PFSK-1 (cell line): ENCODE measurements at regions not wholly inside any gene's neighbourhood (a gene's known extent, or its start where the extent isn't known, plus 50 kb on each side); places are given as distances from the start of the nearest gene placed in this dataset.

Source experiments
- FOXP2 ChIP-seq: optimal IDR thresholded peaks from 2 replicates; pipeline ENCODE3; 2011; ENCODE audit warnings: borderline replicate concordance, control low read depth, inconsistent platforms; ENCODE audit not compliant: insufficient read depth; ENCODE audit errors: extremely low read length, extremely low read depth
- POLR2AphosphoS5 ChIP-seq: IDR thresholded peaks from 2 replicates; pipeline ENCODE4 v1.6.1; 2012; ENCODE audit warnings: low read depth, mild to moderate bottlenecking, control low read depth, low read length, moderate library complexity
- SIN3A ChIP-seq: IDR thresholded peaks from 2 replicates; pipeline ENCODE4 v1.6.1; 2012; ENCODE audit warnings: mild to moderate bottlenecking, low read length, moderate library complexity, borderline replicate concordance; ENCODE audit not compliant: insufficient read depth
- TAF1 ChIP-seq: IDR thresholded peaks from 2 replicates; pipeline ENCODE4 v1.6.1; 2012; ENCODE audit warnings: low read length, control low read depth, borderline replicate concordance; ENCODE audit not compliant: insufficient read depth
- TF ChIP-seq, protein P1 (sequence below), 2 experiments: IDR thresholded peaks; 2 replicates each; pipeline versions ENCODE4 v1.6.1 to v1.8.0; 2011 to 2012; ENCODE audit warnings: low read depth in 2 of 2, low read length in 2 of 2, control low read depth in 1 of 2, inconsistent platforms in 1 of 2, mild to moderate bottlenecking in 1 of 2, moderate library complexity in 1 of 2; ENCODE audit not compliant: insufficient read depth in 1 of 2

DNA sequence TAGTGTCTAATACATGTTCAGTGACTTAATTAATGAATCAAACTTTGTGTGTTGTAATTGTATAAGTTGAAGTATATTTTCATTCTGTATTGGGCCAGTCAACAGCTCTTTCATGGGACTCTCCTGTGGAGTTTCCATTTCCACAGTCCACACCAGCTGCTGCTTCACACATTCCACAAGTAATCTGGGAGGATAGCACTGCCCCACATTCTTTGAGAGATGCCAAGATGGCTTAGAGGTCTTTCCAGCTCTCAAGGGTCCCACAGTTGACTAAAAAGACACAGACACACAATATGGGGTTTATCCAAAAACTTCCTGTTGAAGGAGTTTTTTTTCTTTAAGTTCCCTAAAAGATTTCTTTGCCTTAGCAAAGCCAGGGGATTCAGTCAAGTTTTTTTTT, 408.3 kb downstream of the AACS start:
- TF ChIP-seq SIN3A (no peak), TAF1 (no peak), FOXP2 (no peak), POLR2AphosphoS5 (no peak)
- TF ChIP-seq, protein P1, sequence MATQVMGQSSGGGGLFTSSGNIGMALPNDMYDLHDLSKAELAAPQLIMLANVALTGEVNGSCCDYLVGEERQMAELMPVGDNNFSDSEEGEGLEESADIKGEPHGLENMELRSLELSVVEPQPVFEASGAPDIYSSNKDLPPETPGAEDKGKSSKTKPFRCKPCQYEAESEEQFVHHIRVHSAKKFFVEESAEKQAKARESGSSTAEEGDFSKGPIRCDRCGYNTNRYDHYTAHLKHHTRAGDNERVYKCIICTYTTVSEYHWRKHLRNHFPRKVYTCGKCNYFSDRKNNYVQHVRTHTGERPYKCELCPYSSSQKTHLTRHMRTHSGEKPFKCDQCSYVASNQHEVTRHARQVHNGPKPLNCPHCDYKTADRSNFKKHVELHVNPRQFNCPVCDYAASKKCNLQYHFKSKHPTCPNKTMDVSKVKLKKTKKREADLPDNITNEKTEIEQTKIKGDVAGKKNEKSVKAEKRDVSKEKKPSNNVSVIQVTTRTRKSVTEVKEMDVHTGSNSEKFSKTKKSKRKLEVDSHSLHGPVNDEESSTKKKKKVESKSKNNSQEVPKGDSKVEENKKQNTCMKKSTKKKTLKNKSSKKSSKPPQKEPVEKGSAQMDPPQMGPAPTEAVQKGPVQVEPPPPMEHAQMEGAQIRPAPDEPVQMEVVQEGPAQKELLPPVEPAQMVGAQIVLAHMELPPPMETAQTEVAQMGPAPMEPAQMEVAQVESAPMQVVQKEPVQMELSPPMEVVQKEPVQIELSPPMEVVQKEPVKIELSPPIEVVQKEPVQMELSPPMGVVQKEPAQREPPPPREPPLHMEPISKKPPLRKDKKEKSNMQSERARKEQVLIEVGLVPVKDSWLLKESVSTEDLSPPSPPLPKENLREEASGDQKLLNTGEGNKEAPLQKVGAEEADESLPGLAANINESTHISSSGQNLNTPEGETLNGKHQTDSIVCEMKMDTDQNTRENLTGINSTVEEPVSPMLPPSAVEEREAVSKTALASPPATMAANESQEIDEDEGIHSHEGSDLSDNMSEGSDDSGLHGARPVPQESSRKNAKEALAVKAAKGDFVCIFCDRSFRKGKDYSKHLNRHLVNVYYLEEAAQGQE (IDR thresholded peaks at IDR 0.05; ENCODE audit: insufficient read depth in 1 of 2, low read depth in 2 of 2, low read length in 2 of 2) = no peak

DNA sequence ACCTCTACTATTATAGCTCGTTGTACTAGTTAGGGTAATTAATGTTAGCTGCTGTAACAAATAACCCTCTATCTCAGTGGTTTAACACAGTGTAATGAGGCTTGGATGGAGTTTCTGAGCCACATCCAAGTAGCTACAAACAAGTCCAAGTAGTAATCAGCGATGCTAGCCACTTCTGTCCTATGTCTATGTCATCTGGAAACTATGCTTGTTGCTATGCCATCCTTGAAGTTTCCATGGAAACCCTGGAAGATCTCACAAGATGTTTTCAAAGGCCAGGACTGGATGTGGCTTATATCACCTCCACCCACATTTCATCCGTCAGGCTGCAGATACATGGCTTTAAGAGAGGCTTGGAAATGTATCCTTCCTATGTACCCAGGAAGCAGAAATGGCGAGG, 422.1 kb downstream of the AACS start:
- TF ChIP-seq TAF1 = no peak
- TF ChIP-seq, protein P1 (IDR thresholded peaks at IDR 0.05; ENCODE audit: insufficient read depth in 1 of 2, low read depth in 2 of 2, low read length in 2 of 2) = no peak
- TF ChIP-seq FOXP2 = no peak
- no peak for TF ChIP-seq SIN3A
- no peak for TF ChIP-seq POLR2AphosphoS5

GRCh38 chr12:125491553-125491952, 426.3 kb downstream of the AACS start:
- TF ChIP-seq, protein P1 (IDR thresholded peaks at IDR 0.05; ENCODE audit: insufficient read depth in 1 of 2, low read depth in 2 of 2, low read length in 2 of 2) = no peak
- TF ChIP-seq POLR2AphosphoS5 = no peak

- TF ChIP-seq, protein P1 (IDR thresholded peaks at IDR 0.05; ENCODE audit: insufficient read depth in 1 of 2, low read depth in 2 of 2, low read length in 2 of 2) = no peak
- TF ChIP-seq TAF1 = no peak
- no peak for TF ChIP-seq FOXP2
- no peak for TF ChIP-seq POLR2AphosphoS5
- TF ChIP-seq SIN3A = no peak
Measured at GRCh38 chr12:125492354-125493270, 427.4 kb downstream of the AACS start.
